Islet of Langerhans (tissue), 1 donor: ENCODE measurements at regions not wholly inside any gene's neighbourhood (a gene's known extent, or its start where the extent isn't known, plus 50 kb on each side); places are given as distances from the start of the nearest gene placed in this dataset.
"Not testable (repeated sequence)": the region's sequence is repeated elsewhere in the genome, so short reads cannot be mapped to it uniquely, and the experiment has no call there.

Source experiments
- FAIRE-seq: peaks from one replicate; lab custom pipeline; 2011; peaks lifted over from hg19 to GRCh38; lab: Jason Lieb, UNC

DNA sequence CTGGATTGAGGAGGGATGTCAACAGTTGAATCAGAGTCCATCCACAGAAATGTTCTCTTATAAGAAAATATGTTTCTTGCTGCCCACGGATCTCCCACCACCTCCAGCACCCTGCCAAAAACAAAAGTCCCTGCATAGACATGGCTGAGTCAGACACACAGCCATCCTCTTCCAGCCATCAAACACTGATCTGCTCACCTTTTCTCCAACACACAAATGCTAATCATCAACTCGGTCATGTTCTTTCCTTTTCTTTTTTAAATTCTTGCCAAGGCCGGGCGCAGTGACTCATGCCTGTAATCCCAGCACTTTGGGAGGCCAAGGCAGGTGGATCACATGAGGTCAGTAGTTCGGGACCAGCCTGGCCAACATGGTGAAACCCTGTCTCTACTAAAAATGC is 110.7 kb upstream of the IL12A start:
- no peak for FAIRE-seq

DNA sequence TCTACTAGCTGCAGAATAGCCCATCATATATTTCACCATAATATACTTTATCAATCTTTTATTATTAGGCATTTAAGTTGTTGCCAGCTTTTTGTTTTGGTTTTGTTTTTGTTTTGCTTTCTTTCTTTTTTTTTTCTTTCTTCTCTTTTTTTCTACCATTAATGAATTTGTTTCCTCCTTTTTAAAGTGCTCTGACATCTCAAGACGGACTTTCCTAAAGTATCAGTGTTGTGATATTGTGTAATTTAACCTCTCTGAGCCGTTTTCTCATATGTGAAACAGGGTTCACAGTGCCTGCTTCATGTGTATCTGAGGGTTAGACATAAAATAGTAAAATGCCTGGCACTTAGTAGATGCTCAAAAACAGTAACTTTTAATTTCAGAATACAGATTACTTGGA is 109.5 kb upstream of the IL12A start:
- no peak for FAIRE-seq

- FAIRE-seq = no peak
These were observed 109.0 kb upstream of the IL12A start for GRCh38 chr3:159879598-159879997.

DNA sequence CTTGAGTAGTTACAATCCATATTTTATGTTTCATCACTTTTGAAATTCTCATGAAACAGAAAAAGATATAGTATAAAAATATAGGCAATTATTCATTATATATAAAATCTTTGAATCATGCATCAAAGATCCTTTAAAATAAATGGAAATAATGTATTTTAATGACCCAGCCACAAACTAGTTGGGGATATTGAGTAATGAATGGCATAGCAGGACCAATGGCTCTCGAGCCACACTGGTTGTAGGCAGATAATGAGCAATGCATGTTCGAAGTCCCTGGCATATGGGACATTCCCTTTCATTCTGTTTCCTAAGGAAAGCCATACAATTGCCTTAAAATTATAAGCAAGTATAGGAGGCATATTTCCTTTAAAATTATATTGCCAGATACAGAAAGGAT is 107.4 kb upstream of the IL12A start:
- FAIRE-seq = no peak

DNA sequence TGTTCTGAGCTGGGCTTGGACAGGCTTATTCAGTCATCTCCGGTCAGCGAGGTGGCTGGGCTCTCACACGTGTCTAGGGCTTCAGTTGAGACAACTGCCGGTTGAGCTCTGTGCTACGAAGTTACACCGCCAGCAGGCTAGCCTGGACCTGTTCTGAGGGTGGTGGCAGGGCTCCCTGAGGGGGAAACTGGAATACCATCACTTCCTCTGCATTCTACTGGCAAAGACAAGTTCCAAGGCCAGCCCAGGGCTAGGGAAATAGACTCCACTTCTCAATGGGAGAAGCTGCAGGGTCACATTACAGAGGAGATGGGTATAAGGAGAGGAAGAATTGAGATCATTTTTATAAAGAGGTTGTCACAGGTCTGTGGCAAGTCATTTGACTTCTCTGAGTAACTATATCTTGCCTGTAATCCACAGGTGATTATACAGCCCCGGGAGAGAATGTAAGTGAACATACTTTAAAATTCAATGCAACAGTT is 106.8 kb upstream of the IL12A start:
- no peak for FAIRE-seq

GRCh38 chr3:159882367-159882766 is 106.3 kb upstream of the IL12A start:
- no peak for FAIRE-seq

DNA sequence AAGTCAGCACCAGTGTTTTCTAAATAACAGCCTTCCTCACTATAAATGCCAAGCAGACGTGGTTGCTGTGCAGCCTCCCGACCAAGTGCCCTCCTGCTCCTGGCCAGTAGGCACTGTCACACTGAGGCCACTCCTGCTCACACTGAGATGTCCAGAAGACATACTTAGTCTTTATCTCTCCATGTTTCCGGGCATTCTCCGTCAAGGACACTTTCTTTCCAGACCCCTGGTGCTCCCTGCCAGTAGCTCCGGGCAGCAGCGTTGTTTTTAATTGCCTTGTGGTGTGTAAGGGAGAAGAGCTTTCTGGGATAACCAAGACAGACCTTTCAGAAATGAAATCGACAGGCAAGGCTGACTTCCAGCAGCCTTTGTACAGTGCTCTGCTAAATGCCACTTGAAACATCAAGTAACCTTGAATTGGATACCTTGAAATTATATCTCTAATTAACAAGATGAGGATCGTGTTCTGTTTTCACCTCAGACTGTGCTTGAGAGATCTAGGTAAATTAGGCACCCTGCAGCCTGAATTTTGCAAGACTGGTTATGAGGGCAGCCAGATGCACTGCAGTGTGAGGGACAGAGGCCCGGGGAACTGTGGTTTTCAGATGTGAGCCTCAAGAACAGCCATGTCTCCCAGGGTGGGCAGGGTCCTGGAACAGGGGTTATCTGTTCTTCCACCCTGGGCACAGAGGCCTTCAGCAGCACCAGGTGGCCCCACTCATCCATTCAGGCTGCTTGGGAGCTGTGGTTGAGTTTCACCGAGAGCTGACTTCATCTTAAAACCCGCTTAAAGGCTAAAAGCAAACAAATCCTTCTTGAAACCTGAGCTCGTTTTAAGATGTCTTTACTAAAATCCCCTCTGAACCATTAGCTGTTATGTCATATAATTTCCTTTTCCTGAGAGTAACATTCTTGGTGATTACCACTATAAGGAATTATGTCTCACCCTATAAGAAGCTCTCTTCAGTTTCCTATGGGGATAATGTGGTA is 105.5 kb upstream of the IL12A start:
- FAIRE-seq = no peak

- FAIRE-seq = peak; percentile 41
These were observed 103.8 kb upstream of the IL12A start for GRCh38 chr3:159884661-159885402.

- FAIRE-seq = no peak
These were observed 102.6 kb upstream of the IL12A start for GRCh38 chr3:159886050-159886449.

GRCh38 chr3:159886530-159886929 is 102.1 kb upstream of the IL12A start:
- not testable (repeated sequence) for FAIRE-seq

DNA sequence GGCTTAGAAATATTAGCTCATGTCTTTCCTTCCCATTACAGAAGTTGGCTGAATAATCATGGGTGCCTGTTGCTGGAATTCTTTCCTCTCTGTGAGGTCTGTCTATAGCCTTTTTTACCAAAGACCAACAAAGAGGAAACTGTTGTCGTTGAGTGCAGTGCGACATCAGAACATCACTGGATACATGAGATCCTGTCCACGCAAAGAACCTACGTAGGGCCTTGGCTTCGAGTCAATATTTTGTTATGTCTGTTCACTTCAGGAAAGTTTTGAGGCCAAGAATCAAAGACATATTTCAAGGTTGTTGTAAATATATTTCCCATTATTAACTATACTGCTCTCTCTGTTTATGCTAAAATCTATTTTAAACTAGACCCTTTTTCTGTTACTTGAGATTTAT is 101.5 kb upstream of the IL12A start:
- no peak for FAIRE-seq

DNA sequence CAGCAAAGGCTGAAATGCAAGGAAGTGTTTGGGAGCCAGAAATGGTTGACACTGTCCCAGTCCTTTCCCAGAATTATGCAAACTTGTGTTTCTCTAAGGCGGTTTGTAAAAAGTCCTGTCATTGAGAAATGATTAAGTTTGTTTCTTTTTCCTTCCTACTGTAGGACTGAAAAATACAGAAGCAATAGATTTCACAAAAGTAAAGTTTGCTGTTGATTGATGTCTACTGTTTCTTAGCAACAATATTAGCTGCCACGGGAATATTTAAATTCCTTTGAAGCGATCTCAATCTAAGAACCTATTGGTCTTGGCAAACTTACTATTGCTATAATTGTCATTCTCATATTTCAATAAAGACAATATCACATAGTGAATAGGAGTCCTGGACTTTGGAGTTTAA is 100.7 kb upstream of the IL12A start:
- no peak for FAIRE-seq

DNA sequence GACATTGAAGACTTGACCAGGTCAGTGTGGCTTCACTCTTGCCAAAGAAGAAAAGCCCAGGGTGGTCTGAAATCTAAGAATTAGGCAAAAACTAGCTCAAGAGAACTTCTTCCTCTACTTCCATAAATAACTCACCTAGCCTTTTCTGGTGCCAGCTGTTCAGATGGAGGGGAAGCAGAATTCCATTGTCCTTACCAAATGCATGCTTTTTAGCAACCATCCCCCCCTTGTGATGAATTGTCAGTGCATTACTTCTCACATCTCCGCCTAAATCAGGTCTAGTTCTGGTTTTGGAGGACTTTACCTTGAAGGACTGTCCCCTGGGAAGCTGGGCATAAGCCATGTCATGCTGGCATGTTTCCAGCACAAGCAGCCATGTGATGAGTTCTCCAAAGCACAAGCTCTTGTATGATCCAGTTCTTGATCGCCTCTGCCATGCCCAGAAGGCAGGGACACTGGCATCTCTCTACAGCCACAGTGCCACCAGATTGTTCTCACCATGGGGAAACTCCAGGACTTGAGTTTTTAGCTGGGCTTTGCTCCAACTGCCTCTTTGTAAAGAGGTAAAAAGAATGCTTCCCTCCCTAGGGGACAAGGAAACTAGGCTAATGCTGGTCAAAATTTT is 96.4 kb upstream of the IL12A start:
- FAIRE-seq = no peak

DNA sequence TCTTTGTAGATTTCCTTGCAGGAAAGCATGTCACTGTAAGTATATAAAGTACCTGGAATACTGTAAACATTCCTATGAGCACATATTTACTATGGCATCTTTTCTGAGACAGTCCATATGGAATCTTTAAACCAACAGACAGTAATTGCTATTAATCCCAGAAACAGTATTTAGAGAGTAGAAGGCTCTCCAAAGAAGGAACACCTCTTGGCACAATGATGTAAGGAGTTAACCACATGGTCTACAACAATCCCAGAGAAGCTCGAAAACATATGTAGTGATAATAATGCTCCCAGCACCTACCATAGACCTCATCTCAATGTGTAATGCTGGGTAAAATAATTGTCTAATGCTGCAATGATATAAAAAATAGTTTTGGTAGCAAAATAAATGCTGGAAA is 95.8 kb upstream of the IL12A start:
- no peak for FAIRE-seq

DNA sequence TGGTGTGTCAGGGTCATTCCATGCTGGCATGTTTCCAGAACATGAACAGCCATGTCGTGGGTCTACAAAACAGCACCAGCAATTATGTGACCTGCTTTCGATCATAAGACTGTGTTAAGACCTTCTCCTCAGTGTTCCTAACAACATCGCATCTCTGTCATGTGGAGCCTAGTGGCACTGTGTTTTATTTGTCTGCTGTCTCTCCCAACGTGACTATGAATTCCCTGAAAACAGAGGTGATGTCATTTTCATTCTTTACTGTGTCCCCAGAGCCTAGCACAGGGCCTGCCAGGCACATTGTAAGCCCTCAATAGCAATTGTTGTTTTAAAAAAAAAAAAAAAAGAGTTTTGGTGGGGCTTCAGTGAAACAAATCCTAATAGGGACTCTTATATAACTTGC is 94.2 kb upstream of the IL12A start:
- no peak for FAIRE-seq

GRCh38 chr3:159895430-159895829 is 93.2 kb upstream of the IL12A start:
- FAIRE-seq = no peak

DNA sequence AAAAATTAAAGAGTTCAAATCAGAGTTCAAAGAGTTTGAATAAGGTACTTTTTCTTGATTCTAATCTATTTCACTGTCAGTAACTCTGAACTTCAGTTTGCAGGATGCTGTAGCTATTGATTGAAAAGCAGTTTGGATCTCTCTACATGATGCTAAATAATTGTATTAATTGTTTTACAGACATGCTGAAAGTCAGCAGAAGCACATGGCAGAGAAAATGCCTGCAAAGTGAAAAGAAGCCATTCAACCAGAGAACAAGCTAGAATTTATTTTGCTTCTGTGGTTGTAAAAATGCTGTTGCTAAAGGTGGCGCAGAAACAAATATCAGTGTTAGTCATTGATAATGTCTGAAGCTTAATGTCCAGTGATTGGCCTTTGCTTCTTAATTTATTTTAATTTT is 92.1 kb upstream of the IL12A start:
- FAIRE-seq = no peak

- FAIRE-seq = no peak
These were observed 91.1 kb upstream of the IL12A start for GRCh38 chr3:159897331-159898075.

- FAIRE-seq = no peak
These were observed 90.5 kb upstream of the IL12A start for GRCh38 chr3:159898147-159898546.

- no peak for FAIRE-seq
These were observed 89.5 kb upstream of the IL12A start for GRCh38 chr3:159899166-159899565.

- no peak for FAIRE-seq
These were observed 85.9 kb upstream of the IL12A start for GRCh38 chr3:159902546-159903314.
